ENCODE measurements at regions not wholly inside any gene's neighbourhood (a gene's known extent, or its start where the extent isn't known, plus 50 kb on each side); places are given as distances from the start of the nearest gene placed in this dataset.

- TF ChIP-seq POLR2AphosphoS5 (IDR thresholded peaks at IDR 0.05; ENCODE audit: borderline replicate concordance, low read depth, low read length) (no peak), EZH2 (IDR thresholded peaks at IDR 0.05) (no peak)
Observed at GRCh38 chr14:26935733-26936132, 337.9 kb upstream of the NOVA1 start.
